ENCODE measurements at regions not wholly inside any gene's neighbourhood (a gene's known extent, or its start where the extent isn't known, plus 50 kb on each side); places are given as distances from the start of the nearest gene placed in this dataset.
A peak's percentile ranks its signal among the peaks of the same experiment; 100 is the strongest.
"Not testable (repeated sequence)": the region's sequence is repeated elsewhere in the genome, so short reads cannot be mapped to it uniquely, and the experiment has no call there.

DNA sequence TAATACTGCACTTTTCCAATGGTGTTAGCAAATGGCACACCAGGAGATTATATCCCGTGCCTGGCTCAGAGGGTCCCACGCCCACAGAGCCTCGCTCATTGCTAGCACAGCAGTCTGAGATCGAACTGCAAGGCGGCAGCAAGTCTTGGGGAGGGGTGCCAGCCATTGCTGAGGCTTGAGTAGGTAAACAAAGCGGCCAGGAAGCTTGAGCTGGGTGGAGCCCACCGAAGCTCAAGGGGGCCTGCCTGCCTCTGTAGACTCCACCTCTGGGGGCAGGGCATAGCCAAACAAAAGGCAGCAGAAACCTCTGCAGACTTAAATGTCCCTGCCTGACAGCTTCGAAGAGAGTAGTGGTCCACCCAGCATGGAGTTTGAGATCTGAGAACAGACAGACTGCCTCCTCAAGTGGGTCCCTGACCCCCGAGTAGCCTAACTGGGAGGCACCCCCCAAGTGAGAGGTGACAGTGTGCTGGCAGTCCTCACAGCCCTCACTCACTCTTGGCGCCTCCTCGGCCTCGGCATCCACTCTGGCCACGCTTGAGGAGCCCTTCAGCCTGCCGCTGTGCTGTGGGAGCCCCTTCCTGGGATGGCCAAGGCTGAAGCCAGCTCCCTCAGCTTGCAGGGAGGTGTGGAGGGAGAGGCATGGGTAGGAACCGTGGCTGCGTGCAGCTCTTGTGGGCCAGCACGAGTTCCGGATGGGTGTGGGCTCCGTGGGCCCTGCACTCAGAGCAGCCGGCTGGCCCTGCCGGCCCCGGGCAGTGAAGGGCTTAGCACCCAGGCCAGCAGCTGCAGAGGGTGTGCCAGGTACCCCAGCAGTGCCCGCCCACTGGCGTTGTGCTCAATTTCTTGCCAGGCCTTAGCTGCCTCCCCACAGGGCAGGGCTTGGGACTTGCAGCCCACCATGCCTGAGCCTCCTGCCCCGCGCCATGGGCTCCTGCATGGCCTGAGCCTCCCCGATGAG is 188.0 kb downstream of the MMUT start:
- not testable (repeated sequence) for DNase-seq (ENCODE audit: low read depth in 2 of 2)

DNA sequence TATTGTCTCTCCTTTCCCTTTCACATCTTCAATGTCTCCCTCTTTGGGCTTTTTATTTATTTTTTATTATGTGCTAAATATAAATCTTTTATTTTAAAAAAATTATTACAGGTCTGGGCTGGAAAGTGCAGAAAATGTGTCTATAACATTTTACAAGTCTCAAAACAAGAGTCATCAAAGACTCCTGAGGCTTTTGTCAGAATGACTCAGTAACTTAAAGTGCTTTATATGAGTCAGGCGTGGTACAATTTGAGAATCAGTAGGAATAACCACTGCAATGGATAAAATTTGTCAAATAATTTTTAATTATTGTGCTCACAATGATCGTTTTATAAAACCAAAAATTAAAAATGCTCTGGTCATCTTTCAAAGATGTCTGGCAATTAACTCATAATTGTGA is 193.9 kb downstream of the MMUT start:
- peak in 1 of 2 donors; percentile 2 for DNase-seq (ENCODE audit: low read depth in 2 of 2)

- DNase-seq (ENCODE audit: low read depth in 2 of 2): no peak
Measured at GRCh38 chr6:49264909-49265308, 198.1 kb downstream of the MMUT start.

GRCh38 chr6:49264496-49264895 is 198.6 kb downstream of the MMUT start:
- DNase-seq (ENCODE audit: low read depth in 2 of 2): no peak

DNA sequence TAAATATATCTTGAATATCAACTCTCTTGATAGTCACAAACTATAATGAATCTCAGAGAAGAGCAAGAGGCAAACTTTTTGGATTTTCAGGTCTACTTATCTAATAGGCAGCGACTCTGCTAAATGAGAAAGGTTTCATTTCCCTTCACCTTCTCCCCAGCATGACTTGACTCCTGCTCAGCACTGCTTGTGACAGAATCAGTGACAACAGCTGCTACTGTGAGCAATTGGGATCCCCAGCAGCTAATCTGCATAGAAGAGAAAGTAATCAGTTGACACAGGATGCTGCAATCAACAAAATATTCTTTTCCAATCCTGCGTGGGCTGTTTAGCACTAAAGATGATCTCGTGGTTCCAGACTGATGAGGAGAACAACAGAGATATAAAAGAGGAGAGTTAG is 205.5 kb downstream of the MMUT start:
- no peak for DNase-seq (ENCODE audit: low read depth in 2 of 2)

- no peak for DNase-seq (ENCODE audit: low read depth in 2 of 2)
Measured at GRCh38 chr6:49255335-49255734, 207.7 kb downstream of the MMUT start.

DNA sequence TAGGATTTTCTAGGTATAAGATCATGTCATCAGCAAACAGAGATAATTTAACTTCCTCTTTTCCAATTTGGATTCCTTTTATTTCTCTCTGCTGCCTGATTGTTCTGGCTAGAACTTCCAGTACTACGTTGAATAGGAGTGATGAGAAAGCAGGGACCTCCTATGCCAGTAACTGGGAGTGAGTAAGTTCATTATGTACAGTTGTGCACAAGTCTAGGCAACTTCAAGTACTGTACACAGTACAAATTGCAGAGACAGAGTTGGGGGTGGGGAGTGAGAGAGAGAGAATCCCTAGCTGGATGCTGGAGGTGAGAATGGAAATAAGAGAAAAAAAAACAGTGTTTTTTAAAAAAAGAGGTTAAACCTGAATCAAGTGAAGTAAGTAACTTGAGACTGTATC is 210.2 kb downstream of the MMUT start:
- no peak for DNase-seq (ENCODE audit: low read depth in 2 of 2)

DNA sequence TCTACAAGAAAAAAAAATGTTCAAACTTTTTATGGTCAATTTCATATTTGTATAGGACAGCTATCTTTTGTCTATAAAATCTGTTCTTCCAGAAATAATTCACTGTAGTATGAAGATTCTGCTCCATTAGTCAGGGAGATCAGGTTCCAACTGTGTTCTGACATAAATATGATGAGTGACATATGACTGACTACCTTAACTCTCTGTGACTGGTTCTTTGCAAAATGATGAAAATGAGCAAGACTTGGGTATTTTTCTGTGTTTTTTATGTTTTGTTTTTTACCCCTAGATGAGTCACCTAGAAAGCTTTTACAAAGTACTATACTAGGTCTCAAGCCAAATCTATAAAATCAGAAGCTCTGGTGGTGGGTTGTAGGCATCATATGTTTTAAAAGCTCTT is 229.6 kb downstream of the MMUT start:
- no peak for DNase-seq (ENCODE audit: low read depth in 2 of 2)

DNA sequence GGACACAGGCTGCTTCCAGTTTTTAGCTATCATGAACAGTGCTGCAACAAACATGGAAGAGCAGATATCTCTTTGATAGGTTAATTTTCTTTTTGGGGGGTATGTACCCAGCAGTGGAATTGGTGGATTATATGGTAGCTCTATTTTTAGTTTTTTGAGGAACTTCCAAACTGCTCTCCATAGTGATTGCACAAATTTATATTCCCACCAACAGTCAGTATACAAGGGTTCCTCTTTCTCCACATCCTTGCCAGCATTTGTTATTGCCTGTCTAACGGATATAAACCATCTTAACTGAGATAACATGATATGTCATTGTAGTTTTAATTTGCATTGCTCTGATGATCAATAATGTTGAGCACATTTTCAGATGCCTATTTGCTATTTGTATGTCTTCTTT is 237.6 kb downstream of the MMUT start:
- DNase-seq (ENCODE audit: low read depth in 2 of 2): no peak

- no peak for DNase-seq (ENCODE audit: low read depth in 2 of 2)
Measured at GRCh38 chr6:49220293-49220692, 242.8 kb downstream of the MMUT start.

- DNase-seq (ENCODE audit: low read depth in 2 of 2): no peak
Measured at GRCh38 chr6:49205526-49205925, 257.5 kb downstream of the MMUT start.

- DNase-seq (ENCODE audit: low read depth in 2 of 2): no peak
Measured at GRCh38 chr6:49202924-49203536, 260.0 kb downstream of the MMUT start.

GRCh38 chr6:49198015-49198414 is 265.0 kb downstream of the MMUT start:
- DNase-seq (ENCODE audit: low read depth in 2 of 2): no peak

DNA sequence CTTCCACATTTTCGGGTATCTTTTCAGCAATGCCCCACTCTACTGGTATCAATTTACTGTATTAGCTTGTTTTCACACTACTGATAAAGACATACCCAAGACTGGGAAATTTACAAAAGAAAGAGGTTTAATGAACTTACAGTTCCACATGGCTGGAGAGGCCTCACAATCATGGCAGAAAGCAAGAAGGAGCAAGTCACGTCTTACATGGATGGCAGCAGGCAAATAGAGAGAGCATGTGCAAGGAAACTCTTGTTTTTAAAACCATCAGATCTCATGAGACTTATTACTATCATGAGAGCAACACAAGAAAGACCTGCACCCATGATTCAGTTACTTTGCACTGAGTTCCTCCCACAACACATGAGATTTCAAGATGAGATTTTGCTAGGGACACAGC is 300.7 kb downstream of the MMUT start:
- not testable (repeated sequence) for DNase-seq (ENCODE audit: low read depth in 2 of 2)

GRCh38 chr6:49155316-49155715 is 307.7 kb downstream of the MMUT start:
- no peak for DNase-seq (ENCODE audit: low read depth in 2 of 2)

DNA sequence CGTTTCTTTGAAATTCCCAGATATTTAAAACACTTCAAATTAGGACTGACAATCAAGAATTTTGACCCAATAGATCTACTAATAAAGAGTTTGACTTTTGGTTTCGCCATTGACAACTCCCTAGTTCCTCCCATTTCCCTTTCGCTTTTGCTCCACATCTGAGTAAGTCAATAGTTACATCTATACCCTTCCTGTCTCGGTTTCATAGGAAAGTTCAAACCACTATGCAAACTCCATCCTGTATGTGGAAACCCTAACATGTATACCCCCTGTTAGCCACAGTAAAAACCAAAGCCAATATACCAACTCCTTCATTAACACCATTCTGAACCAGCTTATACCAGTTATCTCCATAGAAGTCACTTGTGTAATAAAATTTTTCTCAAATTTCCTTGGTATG is 311.1 kb downstream of the MMUT start:
- DNase-seq (ENCODE audit: low read depth in 2 of 2): no peak

GRCh38 chr6:49151461-49151860 is 311.6 kb downstream of the MMUT start:
- DNase-seq (ENCODE audit: low read depth in 2 of 2): no peak

DNA sequence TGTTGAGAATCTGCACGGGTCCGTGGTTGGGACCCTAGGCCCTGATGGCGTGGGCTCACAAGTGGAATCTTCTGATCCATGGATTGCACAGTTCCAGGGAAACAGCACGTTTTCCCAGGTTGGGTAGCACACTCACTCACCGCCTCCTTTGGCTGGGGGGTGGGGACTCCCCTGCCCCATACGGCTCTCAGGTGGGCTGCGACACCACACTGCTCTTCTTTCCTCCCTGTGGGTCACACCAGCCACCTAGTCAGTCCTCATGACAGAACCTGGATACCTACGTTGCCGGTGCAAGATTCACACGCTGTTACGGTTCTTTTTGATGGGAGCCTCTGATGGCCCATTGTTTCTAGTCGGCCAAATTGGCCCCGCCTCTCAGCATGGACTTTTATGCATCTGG is 312.0 kb downstream of the MMUT start:
- no peak for DNase-seq (ENCODE audit: low read depth in 2 of 2)

- DNase-seq (ENCODE audit: low read depth in 2 of 2): no peak
Measured at GRCh38 chr6:49145280-49145679, 317.8 kb downstream of the MMUT start.

GRCh38 chr6:49142421-49143151 is 320.5 kb downstream of the MMUT start:
- no peak for DNase-seq (ENCODE audit: low read depth in 2 of 2)

GRCh38 chr6:49121970-49122369 is 341.1 kb downstream of the MMUT start:
- no peak for DNase-seq (ENCODE audit: low read depth in 2 of 2)

- DNase-seq (ENCODE audit: low read depth in 2 of 2): no peak
Measured at GRCh38 chr6:49118478-49118877, 344.6 kb downstream of the MMUT start.
